ENCODE measurements at regions not wholly inside any gene's neighbourhood (a gene's known extent, or its start where the extent isn't known, plus 50 kb on each side); places are given as distances from the start of the nearest gene placed in this dataset.

DNA sequence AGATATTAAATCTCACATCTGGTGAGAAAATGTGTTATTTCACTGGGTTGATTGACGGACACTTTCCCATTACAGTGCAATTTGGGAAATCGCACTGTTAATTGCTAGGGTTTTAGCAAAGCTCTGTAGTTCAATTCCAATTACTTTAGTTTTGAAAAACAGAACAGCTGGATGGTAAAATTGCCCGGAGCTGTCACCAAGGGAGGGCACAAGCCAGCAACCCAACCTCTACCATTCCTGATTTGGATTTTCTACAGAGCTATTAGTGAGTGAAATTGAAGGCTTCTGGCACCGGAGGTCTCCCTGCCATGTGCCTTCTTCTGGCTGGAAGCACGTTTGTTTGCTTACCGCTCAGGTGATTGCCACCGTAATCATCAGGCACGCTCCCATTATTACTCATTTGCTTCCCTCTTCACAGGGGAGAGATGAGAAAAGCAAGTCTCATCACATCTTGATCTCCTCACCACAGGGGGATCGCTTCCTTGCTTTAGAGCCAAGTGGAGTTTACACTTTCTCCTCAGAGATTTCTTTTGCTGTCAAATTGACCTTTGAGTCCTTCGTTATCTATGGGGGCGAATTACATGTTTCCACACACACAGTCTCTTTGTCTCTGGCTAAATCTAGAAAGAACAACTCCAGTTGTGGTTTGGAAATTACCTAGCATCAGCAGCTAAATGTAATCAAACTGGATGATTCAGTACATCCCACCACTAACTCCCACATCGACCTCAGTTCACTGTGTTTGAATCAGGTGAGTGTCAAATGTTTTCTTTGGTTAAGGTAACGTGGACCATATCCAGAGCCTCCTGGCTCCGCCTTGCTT lies 421.7 kb upstream of the GOLIM4 start:
- Histone ChIP-seq H3K79me2 (ENCODE audit: insufficient read depth, low read length) (no peaks in the 10 kb centered on the region), H3K27me3 (ENCODE audit: control insufficient read depth in 1 of 2, insufficient read depth in 2 of 2, low read length in 2 of 2) (no peaks in the 10 kb centered on the region), H3K9me3 (ENCODE audit: low read length) (no peaks in the 10 kb centered on the region), H3K4me2 (ENCODE audit: low read depth, low read length) (peak overlapping the region; percentile 20; the same call in 1 of the 2 replicates), H3K36me3 (replicated peaks in 1 of 2; ENCODE audit: control insufficient read depth in 1 of 2, insufficient read depth in 2 of 2, low read length in 2 of 2) (no peaks in the 10 kb centered on the region), H2AFZ (ENCODE audit: low read length) (no peak overlapping the region), H3K4me3 (replicated peaks in 1 of 3; ENCODE audit: insufficient read depth in 1 of 3, low read depth in 2 of 3, low read length in 3 of 3) (no peak overlapping the region), H3K27ac (ENCODE audit: extremely low read length, insufficient read depth, low read length) (no peak overlapping the region), H3K9ac (ENCODE audit: insufficient read depth, low read depth, low read length) (no peak overlapping the region), H4K20me1 (ENCODE audit: insufficient read depth, low read length) (no peaks in the 10 kb centered on the region), H3K4me1 (ENCODE audit: insufficient read depth, low read length) (peaks cover 14% of the 10 kb centered on the region)
- FAIRE-seq (no peak), ATAC-seq (peak; percentile 75), DNase-seq (ENCODE audit: low spot score) (peak; percentile 57)
- ChIA-PET CTCF (ENCODE audit: low intra/inter-chr PET ratio, low total read pairs) (no interaction called here), POLR2A (no interaction called here)
- intact Hi-C loops (cut with micrococcal nuclease; ENCODE audit: unreplicated experiment) (no loop called here), in situ Hi-C loops (cut with HindIII; ENCODE audit: extremely low pct_ligation_motif_present, low pct_unique_long_range_greater_than_20kb) (no loop called here)
- 22% methylated on average over 10 of the region's 14 CpGs for WGBS (ENCODE audit: low lambda C conversion rate)
- no TSS peak for BruUV-seq (replicated peaks)
- TF ChIP-seq CEBPG (CRISPR knock-in tag; IDR thresholded peaks at IDR 0.05) (no peak), ZNF431 (CRISPR knock-in tag; IDR thresholded peaks at IDR 0.05; ENCODE audit: borderline replicate concordance, low read depth) (no peak), HNF4A (CRISPR knock-in tag; IDR thresholded peaks at IDR 0.05) (peak; percentile 55), POLR2AphosphoS5 (IDR thresholded peaks at IDR 0.05; ENCODE audit: low read depth, low read length) (no peak), ELF3 (CRISPR knock-in tag; IDR thresholded peaks at IDR 0.05) (no peak), ZNF274 (CRISPR knock-in tag; IDR thresholded peaks at IDR 0.05) (no peak), ZSCAN5A (CRISPR knock-in tag; IDR thresholded peaks at IDR 0.05; ENCODE audit: borderline replicate concordance) (no peak), ZNF235 (CRISPR knock-in tag; IDR thresholded peaks at IDR 0.05; ENCODE audit: borderline replicate concordance) (no peak), SOX13 (IDR thresholded peaks at IDR 0.05) (no peak), SOX13 (CRISPR knock-in tag; conservative IDR thresholded peaks at IDR 0.05 in 1 of 2, IDR thresholded peaks at IDR 0.05 in 1 of 2) (peak in 1 of 2 experiments; percentile 34; a peak in 1 of 4 replicates), THRA (CRISPR knock-in tag; IDR thresholded peaks at IDR 0.05; ENCODE audit: borderline replicate concordance) (no peak), ZBTB7B (CRISPR knock-in tag; IDR thresholded peaks at IDR 0.05) (peak; percentile 28; the same call in 1 of the 2 replicates)
- TF ChIP-seq, protein P1, sequence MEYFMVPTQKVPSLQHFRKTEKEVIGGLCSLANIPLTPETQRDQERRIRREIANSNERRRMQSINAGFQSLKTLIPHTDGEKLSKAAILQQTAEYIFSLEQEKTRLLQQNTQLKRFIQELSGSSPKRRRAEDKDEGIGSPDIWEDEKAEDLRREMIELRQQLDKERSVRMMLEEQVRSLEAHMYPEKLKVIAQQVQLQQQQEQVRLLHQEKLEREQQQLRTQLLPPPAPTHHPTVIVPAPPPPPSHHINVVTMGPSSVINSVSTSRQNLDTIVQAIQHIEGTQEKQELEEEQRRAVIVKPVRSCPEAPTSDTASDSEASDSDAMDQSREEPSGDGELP (IDR thresholded peaks at IDR 0.05; ENCODE audit: borderline replicate concordance, low read depth) = peak; percentile 23; the same call in 1 of the 2 replicates
- TF ChIP-seq, protein P2, sequence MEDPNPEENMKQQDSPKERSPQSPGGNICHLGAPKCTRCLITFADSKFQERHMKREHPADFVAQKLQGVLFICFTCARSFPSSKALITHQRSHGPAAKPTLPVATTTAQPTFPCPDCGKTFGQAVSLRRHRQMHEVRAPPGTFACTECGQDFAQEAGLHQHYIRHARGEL (CRISPR knock-in tag; IDR thresholded peaks at IDR 0.05) = no peak
- TF ChIP-seq, protein P3, sequence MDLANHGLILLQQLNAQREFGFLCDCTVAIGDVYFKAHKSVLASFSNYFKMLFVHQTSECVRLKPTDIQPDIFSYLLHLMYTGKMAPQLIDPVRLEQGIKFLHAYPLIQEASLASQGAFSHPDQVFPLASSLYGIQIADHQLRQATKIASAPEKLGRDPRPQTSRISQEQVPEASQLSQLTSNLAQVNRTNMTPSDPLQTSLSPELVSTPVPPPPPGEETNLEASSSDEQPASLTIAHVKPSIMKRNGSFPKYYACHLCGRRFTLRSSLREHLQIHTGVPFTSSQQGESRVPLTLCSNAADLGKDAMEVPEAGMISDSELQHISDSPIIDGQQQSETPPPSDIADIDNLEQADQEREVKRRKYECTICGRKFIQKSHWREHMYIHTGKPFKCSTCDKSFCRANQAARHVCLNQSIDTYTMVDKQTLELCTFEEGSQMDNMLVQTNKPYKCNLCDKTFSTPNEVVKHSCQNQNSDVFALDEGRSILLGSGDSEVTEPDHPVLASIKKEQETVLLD (CRISPR knock-in tag; IDR thresholded peaks at IDR 0.05; ENCODE audit: low read depth) = no peak
- TF ChIP-seq, protein P4, sequence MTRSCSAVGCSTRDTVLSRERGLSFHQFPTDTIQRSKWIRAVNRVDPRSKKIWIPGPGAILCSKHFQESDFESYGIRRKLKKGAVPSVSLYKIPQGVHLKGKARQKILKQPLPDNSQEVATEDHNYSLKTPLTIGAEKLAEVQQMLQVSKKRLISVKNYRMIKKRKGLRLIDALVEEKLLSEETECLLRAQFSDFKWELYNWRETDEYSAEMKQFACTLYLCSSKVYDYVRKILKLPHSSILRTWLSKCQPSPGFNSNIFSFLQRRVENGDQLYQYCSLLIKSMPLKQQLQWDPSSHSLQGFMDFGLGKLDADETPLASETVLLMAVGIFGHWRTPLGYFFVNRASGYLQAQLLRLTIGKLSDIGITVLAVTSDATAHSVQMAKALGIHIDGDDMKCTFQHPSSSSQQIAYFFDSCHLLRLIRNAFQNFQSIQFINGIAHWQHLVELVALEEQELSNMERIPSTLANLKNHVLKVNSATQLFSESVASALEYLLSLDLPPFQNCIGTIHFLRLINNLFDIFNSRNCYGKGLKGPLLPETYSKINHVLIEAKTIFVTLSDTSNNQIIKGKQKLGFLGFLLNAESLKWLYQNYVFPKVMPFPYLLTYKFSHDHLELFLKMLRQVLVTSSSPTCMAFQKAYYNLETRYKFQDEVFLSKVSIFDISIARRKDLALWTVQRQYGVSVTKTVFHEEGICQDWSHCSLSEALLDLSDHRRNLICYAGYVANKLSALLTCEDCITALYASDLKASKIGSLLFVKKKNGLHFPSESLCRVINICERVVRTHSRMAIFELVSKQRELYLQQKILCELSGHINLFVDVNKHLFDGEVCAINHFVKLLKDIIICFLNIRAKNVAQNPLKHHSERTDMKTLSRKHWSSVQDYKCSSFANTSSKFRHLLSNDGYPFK (CRISPR knock-in tag; IDR thresholded peaks at IDR 0.05; ENCODE audit: borderline replicate concordance) = no peak
